IMR-90 (cell line): ENCODE measurements at regions not wholly inside any gene's neighbourhood (a gene's known extent, or its start where the extent isn't known, plus 50 kb on each side); places are given as distances from the start of the nearest gene placed in this dataset.

Source experiments
- CEBPB ChIP-seq: IDR thresholded peaks from 2 replicates; pipeline ENCODE4 v1.6.1; 2012; ENCODE audit warnings: low read depth, low read length, improper control_type of control experiment
- CHD1 ChIP-seq: IDR thresholded peaks from 2 replicates; pipeline ENCODE4 v1.6.1; 2012; ENCODE audit warnings: low read depth, low read length, improper control_type of control experiment
- CTCF ChIP-seq: conservative IDR thresholded peaks from 2 replicates; pipeline ENCODE4 v1.5.1; 2012; ENCODE audit warnings: mild to moderate bottlenecking, low read depth, low read length, improper control_type of control experiment
- MAFK ChIP-seq: IDR thresholded peaks from 2 replicates; pipeline ENCODE4 v1.6.1; 2012; ENCODE audit warnings: low read depth, low read length, improper control_type of control experiment
- MAZ ChIP-seq: IDR thresholded peaks from 2 replicates; pipeline ENCODE4 v1.6.1; 2012; ENCODE audit warnings: low read depth, mild to moderate bottlenecking, low read length, improper control_type of control experiment, moderate library complexity, borderline replicate concordance
- POLR2A ChIP-seq: IDR thresholded peaks from 2 replicates; pipeline ENCODE4 v1.6.1; 2012; ENCODE audit warnings: mild to moderate bottlenecking, low read depth, low read length
- RAD21 ChIP-seq: IDR thresholded peaks from 2 replicates; pipeline ENCODE4 v1.6.1; 2012; ENCODE audit warnings: low read length, improper control_type of control experiment
- RCOR1 ChIP-seq: IDR thresholded peaks from 2 replicates; pipeline ENCODE4 v1.6.1; 2012; ENCODE audit warnings: mild to moderate bottlenecking, low read length, improper control_type of control experiment; ENCODE audit not compliant: insufficient replicate concordance
- RFX5 ChIP-seq: IDR thresholded peaks from 2 replicates; pipeline ENCODE4 v1.8.0; 2012; ENCODE audit warnings: low read depth, mild to moderate bottlenecking, low read length, moderate library complexity
- SMC3 ChIP-seq: fragments of 150-350 bp; IDR thresholded peaks from 2 replicates; pipeline ENCODE4 v1.6.1; 2016; ENCODE audit warnings: low read depth, mild to moderate bottlenecking, antibody characterized with exemption, low read length, moderate library complexity
- TF ChIP-seq, protein P1 (sequence below): fragments of 150-350 bp; IDR thresholded peaks from 2 replicates; pipeline ENCODE4 v1.6.1; 2017; ENCODE audit warnings: mild to moderate bottlenecking, antibody characterized with exemption, low read length, low read depth

- TF ChIP-seq CTCF (no peak), RAD21 (no peak), MAFK (no peak), POLR2A (no peak), MAZ (no peak), RCOR1 (no peak), SMC3 (no peak), RFX5 (no peak), CHD1 (no peak), CEBPB (no peak)
- TF ChIP-seq, protein P1, sequence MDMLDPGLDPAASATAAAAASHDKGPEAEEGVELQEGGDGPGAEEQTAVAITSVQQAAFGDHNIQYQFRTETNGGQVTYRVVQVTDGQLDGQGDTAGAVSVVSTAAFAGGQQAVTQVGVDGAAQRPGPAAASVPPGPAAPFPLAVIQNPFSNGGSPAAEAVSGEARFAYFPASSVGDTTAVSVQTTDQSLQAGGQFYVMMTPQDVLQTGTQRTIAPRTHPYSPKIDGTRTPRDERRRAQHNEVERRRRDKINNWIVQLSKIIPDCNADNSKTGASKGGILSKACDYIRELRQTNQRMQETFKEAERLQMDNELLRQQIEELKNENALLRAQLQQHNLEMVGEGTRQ: no peak
Observed at GRCh38 chr5:159663986-159664385, 252.3 kb upstream of the ADRA1B start.
